Cardiac fibroblast (primary cell): ENCODE measurements at regions not wholly inside any gene's neighbourhood (a gene's known extent, or its start where the extent isn't known, plus 50 kb on each side); places are given as distances from the start of the nearest gene placed in this dataset.
A peak's percentile ranks its signal among the peaks of the same experiment; 100 is the strongest.

ENCODE experiments used
- DNase-seq, 2 donors: peaks; one replicate each; pipeline versions ENCODE4 v3.0.0 to v3.0.0-alpha.2; 2010; ENCODE audit warnings: low read depth in 2 of 2
- H3K4me3 ChIP-seq, 2 donors: replicated peaks in 1 of 2; 1 replicate in 1 of 2; 2 replicates in 1 of 2; pipeline ENCODE4 v1.5.1; 2011; ENCODE audit warnings: low read depth in 2 of 2, low read length in 2 of 2, mild to moderate bottlenecking in 2 of 2, moderate library complexity in 1 of 2
- CTCF ChIP-seq: IDR thresholded peaks from one replicate; pipeline ENCODE4 v1.5.1; 2011; ENCODE audit warnings: low read depth, mild to moderate bottlenecking, low read length, inconsistent platforms

GRCh38 chr2:120434492-120435308 is 88.8 kb downstream of the INHBB start:
- DNase-seq: peak in 1 of 2 donors; percentile 14
- TF ChIP-seq CTCF: no peak
- no peak overlapping the region for H3K4me3 ChIP-seq

DNA sequence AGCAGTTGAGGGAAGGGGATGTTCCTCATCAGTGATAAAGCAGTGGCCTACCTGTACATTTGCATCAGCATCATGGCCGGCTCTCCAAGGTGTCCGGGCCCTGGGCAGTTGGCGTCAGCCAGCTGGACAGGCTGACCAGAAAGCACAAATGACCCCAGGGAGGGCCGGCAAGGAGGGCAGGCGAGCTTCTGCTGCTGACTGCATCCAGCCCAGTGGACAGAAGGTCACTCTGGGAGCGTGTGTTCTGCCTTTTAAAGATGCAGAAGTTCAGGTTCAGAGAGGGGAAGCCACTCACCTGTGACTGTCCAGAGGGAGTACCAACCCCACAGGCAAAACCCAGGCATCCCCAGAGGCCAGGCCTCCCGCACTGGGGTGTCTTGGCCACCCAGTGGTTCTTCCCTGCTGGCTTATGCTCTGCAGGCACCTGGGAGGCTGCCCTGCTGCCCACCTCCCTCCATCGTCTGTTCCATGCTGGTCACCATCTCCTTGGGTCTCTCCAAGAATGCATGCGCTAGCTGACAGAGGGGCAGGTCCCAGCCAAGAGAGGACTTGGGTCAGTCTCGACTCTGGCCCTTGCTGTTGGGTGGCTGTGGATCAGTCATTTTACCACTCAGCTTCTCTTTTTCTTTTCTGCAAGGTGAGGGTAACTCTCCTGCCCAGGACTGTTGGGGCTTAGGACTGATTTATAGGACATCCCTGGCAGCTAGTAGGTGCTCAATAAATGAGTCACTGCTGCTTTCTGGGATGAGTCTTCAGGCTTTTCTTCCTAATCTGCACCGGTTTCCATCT is 89.9 kb downstream of the INHBB start:
- TF ChIP-seq CTCF: no peak
- DNase-seq: no peak
- no peak overlapping the region for H3K4me3 ChIP-seq

- no peak overlapping the region for H3K4me3 ChIP-seq
- TF ChIP-seq CTCF: no peak
- DNase-seq: peak in 1 of 2 donors; percentile 5
Measured at GRCh38 chr2:120436460-120436739, 90.5 kb downstream of the INHBB start.

DNA sequence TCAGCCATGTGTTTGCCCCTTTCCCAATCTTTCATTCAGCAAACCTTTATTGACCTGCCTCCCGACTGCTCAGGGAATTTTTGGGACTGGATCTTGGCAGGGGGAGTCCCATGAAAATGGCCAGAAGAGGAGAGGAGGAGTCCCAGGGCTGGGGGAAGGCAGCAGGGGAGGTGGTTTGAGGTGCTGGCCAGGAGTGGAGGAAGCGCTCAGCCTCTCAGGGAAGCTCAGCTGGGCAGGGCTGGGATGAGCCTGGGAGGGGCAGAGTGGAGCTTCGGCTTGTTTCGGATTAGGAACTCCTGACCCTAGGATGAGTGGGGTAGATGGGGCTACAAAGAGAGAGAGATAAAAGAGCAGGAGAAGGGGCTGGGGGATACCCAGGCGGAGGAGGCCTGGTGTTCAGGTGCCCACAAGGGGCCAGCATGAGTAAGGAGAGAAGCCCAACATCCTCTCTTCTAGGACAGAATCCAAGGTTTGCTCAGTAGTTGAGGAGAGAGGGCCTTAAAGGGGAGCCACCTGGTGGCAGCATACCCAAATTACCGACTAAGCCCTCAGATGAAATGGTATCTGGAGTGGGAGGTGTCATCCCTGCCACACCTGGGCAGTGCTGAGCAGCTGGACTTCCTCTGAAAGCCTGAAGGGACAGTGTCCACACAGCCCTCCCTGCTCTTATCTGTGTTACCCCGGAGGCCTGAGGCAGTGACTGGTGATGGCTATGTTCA is 91.1 kb downstream of the INHBB start:
- DNase-seq: peak; percentile 16 to 41
- H3K4me3 ChIP-seq: no peak overlapping the region
- TF ChIP-seq CTCF: peak; percentile 42

- no peak for DNase-seq
- no peak for TF ChIP-seq CTCF
- H3K4me3 ChIP-seq: no peak overlapping the region
Measured at GRCh38 chr2:120437604-120438000, 91.7 kb downstream of the INHBB start.

- DNase-seq: no peak
- no peak overlapping the region for H3K4me3 ChIP-seq
- no peak for TF ChIP-seq CTCF
Measured at GRCh38 chr2:120438301-120439066, 92.5 kb downstream of the INHBB start.
